GM19351 (cell line): ENCODE measurements at regions not wholly inside any gene's neighbourhood (a gene's known extent, or its start where the extent isn't known, plus 50 kb on each side); places are given as distances from the start of the nearest gene placed in this dataset.

Source experiments
- ATAC-seq: cut with Tn5 transposase; IDR thresholded peaks from one replicate; pipeline ENCODE4 v1.9.1; 2021; ENCODE audit warnings: mild to moderate bottlenecking, moderate library complexity; ENCODE audit not compliant: unreplicated experiment

DNA sequence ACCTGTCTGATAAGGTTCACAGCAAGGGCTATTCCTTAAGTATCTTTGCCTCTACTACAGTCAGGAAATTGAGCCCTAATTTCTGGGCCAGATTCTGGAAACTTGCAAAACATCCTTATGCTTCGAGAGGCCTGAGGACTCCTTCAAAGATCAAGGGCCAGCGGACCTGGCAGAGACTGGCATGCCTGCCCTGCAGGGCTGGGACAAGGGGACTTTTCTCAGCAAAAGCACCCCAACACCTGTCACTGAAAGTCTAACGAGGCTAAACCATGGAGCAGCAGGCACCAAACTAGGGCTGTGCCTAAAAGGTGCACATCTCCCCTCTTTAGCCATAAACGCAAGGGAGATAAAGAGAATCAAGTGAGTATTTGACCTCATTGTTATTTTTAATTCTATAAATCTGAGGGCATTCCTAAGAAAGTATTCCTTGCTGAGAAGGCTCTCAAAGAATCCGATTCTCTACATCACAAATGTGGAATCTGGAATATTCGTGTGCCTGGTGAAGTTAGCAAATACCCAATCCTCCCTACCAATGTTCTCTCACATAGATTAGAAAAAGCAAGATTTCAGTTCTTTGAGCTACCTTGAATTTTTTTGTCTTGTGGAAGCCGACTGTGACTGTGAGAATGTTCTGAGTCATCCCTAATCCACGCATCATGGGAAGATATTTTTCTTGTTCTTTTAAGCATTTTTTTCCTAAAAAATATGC is 328.2 kb upstream of the NOVA1 start:
- ATAC-seq = no peak

- ATAC-seq = no peak
These were observed 328.8 kb upstream of the NOVA1 start for GRCh38 chr14:26926585-26926984.

DNA sequence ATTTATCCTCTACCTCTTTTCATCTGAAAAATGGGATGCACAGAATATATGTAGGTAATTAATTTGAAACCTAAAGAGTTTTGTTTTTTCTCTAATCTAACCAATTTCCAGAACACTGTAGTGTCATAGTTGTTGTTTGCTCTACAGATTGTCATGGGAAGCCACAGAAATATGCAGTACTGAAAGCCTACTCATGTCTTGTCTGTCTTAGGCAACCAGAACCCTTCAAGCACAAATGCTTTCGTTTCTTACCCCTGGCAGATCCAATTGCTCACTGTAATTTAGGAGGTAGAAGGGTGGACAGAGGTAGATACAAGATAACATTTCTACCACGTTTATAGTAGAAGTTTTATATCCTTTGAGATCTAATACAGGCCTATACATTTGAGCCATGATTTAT is 330.2 kb upstream of the NOVA1 start:
- no peak for ATAC-seq

DNA sequence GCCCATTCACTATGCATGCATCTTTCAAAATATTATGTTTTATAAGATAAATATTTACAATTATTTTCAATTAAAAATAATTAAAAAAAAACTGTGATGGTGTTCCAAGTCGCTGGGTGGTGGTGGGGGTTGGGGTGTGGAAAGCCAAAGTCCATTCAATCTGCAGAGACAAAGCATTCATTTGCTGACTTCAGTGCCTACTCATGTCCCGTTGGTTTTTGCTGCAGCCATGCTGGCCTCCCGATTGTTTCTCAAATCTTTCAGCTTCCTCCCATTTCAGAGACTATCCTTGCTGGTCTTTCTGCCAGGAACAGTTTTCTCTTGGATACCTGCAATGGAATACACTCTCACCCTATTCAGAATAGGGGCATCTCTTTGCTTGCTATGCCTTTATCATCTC is 331.5 kb upstream of the NOVA1 start:
- ATAC-seq = no peak

GRCh38 chr14:26930576-26930975 is 332.7 kb upstream of the NOVA1 start:
- no peak for ATAC-seq

DNA sequence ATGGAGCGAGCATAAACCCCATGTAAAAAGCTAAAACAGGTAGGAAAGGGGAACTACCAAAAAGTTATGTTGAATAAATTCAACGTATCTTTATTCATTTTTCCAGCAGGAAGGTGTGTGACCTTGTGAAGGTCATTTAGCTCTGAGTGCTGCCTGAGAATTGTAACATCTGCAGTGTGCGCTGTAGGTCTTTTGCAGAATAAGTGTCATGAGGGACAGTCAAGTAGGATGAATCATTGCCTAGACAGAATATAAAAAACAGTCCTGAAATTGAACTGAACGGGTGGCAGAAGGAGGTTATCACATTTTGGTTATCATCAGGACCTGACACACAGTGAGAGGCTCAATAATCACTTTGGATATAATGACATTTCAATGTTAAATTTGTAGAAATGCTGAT is 334.8 kb upstream of the NOVA1 start:
- ATAC-seq = no peak

GRCh38 chr14:26933431-26933830 is 335.6 kb upstream of the NOVA1 start:
- ATAC-seq = no peak

- ATAC-seq = no peak
These were observed 336.3 kb upstream of the NOVA1 start for GRCh38 chr14:26934151-26934550.

- no peak for ATAC-seq
These were observed 337.9 kb upstream of the NOVA1 start for GRCh38 chr14:26935733-26936132.

DNA sequence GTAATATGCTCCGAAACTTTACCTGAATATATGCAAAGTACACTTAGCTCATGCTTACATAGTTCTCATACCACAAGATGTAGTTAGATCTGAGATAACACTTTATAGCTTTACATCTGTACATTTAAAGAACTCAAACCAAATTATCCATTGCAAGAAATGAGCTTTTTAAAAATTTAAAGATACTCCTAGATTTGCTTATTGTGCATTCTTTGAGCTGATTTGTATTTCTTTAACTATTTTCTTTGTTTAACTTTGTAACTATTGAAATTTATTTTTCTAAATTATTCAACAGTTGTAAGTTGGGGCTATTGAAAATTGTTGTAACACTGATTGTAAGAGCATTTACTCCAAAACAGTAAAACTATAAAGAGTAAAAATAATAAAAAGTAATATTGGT is 340.2 kb upstream of the NOVA1 start:
- ATAC-seq = no peak

DNA sequence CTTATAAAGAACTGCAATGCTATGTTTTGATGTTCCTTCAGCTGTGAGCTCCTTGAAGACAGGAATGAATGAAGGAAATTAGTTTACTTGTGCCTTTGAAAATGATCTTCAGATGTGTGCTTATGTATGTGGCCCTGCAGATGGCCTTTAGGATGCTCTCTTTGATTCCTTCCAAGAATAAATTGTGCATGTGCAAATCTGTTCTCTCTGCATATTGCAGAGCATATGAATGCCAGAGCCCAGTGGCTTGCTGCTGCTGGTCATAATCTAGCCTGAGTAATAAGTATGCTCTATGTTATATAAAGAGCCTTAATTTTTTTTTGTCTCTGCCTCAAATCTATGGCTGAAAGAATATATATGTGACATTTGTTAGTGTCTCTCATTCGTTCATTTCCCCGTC is 341.9 kb upstream of the NOVA1 start:
- no peak for ATAC-seq

GRCh38 chr14:26941521-26941920 is 343.7 kb upstream of the NOVA1 start:
- ATAC-seq = no peak

DNA sequence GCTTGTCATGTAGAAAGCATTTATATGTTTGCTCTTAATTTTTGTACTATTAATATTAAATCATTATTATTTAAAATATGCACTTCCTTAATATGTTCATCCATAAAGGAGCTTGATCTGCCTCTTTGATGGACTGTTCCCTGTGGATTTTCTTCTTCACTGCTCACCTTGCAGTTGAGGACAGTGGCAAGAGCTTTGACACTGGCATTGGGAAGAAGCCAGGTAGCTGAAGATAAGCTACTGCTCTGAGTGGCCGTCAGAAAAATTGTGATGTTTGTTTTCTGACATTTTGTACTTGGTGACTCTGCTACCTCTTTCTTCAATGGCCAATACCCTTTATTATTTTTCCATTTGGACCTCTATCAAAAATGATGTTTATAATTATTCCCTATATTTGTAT is 349.4 kb upstream of the NOVA1 start:
- ATAC-seq = no peak

GRCh38 chr14:26959437-26959836 is 361.6 kb upstream of the NOVA1 start:
- ATAC-seq = no peak

GRCh38 chr14:26959972-26960660 is 362.3 kb upstream of the NOVA1 start:
- ATAC-seq = no peak

GRCh38 chr14:26963711-26964110 is 365.9 kb upstream of the NOVA1 start:
- ATAC-seq = no peak

DNA sequence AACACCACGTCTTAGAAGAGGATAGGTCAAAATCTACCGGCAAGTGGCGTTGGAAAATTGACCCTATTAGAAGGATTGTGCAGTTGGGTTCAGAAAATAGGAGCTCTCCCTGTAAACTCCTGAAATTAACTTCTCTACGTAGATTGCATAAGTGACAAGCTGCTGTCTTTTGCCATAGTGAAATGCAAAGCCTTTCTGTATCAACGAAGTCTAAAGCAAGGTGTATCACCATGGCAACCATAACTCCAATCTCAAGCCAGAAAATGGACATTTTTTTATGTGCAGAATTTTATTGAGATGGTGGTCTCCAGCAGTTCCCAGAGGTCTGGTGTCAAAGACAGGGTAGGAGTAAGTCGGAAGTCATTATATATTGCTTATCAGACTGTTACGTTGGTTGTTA is 367.7 kb upstream of the NOVA1 start:
- ATAC-seq = no peak

GRCh38 chr14:26966908-26967307 is 369.1 kb upstream of the NOVA1 start:
- ATAC-seq = no peak

GRCh38 chr14:26974965-26975364 is 377.1 kb upstream of the NOVA1 start:
- no peak for ATAC-seq

DNA sequence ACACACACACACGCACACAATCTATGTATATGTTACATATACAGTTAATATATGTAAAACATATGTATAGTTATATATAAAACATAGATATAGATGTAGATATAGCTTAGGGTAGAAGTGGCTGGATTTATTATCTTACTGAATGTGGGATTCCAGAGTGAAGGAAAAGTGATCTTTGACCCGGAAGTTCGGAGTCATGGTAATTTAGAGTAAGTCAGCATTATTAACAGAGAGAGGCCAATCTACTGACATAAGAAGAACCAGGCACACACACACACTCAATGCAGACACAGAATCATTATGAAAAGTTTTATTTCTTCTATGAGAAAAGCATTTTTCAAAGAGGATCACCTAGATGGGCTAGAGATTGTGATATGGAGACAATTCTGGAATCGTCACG is 384.2 kb upstream of the NOVA1 start:
- ATAC-seq = no peak

GRCh38 chr14:26984311-26985177 is 386.7 kb upstream of the NOVA1 start:
- ATAC-seq = peak; percentile 70
